GM19099 (cell line): ENCODE measurements at regions not wholly inside any gene's neighbourhood (a gene's known extent, or its start where the extent isn't known, plus 50 kb on each side); places are given as distances from the start of the nearest gene placed in this dataset.

ENCODE experiments used
- POLR2A ChIP-seq: IDR thresholded peaks from 3 replicates; pipeline ENCODE4 v1.6.1; 2011; ENCODE audit warnings: low read depth; ENCODE audit not compliant: insufficient read length; ENCODE audit errors: extremely low read depth

- TF ChIP-seq POLR2A: no peak
Observed at GRCh38 chrX:39171686-39172085, 370.4 kb downstream of the MID1IP1 start.

GRCh38 chrX:39174241-39174771 lies 373.0 kb downstream of the MID1IP1 start:
- no peak for TF ChIP-seq POLR2A

GRCh38 chrX:39174772-39175417 lies 373.6 kb downstream of the MID1IP1 start:
- no peak for TF ChIP-seq POLR2A

GRCh38 chrX:39175418-39176057 lies 374.3 kb downstream of the MID1IP1 start:
- TF ChIP-seq POLR2A: no peak

GRCh38 chrX:39176105-39176504 lies 374.8 kb downstream of the MID1IP1 start:
- no peak for TF ChIP-seq POLR2A

- no peak for TF ChIP-seq POLR2A
Observed at GRCh38 chrX:39189431-39189830, 388.2 kb downstream of the MID1IP1 start.

GRCh38 chrX:39194673-39195072 lies 393.4 kb downstream of the MID1IP1 start:
- no peak for TF ChIP-seq POLR2A

GRCh38 chrX:39195156-39195555 lies 393.9 kb downstream of the MID1IP1 start:
- no peak for TF ChIP-seq POLR2A

- TF ChIP-seq POLR2A: no peak
Observed at GRCh38 chrX:39196192-39197102, 395.2 kb downstream of the MID1IP1 start.

- no peak for TF ChIP-seq POLR2A
Observed at GRCh38 chrX:39199429-39199828, 398.2 kb downstream of the MID1IP1 start.

GRCh38 chrX:39201305-39201990 lies 400.2 kb downstream of the MID1IP1 start:
- TF ChIP-seq POLR2A: no peak

- TF ChIP-seq POLR2A: no peak
Observed at GRCh38 chrX:39202641-39203040, 401.4 kb downstream of the MID1IP1 start.

GRCh38 chrX:39203427-39203826 lies 402.2 kb downstream of the MID1IP1 start:
- TF ChIP-seq POLR2A: no peak

- no peak for TF ChIP-seq POLR2A
Observed at GRCh38 chrX:39204353-39204752, 403.1 kb downstream of the MID1IP1 start.

- TF ChIP-seq POLR2A: no peak
Observed at GRCh38 chrX:39204945-39205344, 403.7 kb downstream of the MID1IP1 start.
